WTC11 (cell line): ENCODE measurements at regions not wholly inside any gene's neighbourhood (a gene's known extent, or its start where the extent isn't known, plus 50 kb on each side); places are given as distances from the start of the nearest gene placed in this dataset.

ENCODE experiments used
- ATAC-seq: fragments of 200-7000 bp; cut with Tn5 transposase; 2 replicates; pipeline ENCODE4 v1.10.0; 2021; ENCODE audit warnings: mild to moderate bottlenecking, moderate library complexity
- CTCF ChIA-PET: fragments of 300-600 bp; sonication (Branson Sonifier 250); formaldehyde crosslinking; loops from one replicate; lab custom pipeline; 2021; ENCODE audit warnings: antibody characterized with exemption; lab: Charles Lee
- POLR2A ChIA-PET: fragments of 350-600 bp; sonication (Branson Sonifier 250); formaldehyde crosslinking; loops from one replicate; lab custom pipeline; 2021; ENCODE audit warnings: antibody characterized with exemption; lab: Charles Lee
- DNase-seq: peaks from one replicate; pipeline ENCODE4 v3.0.0; 2021; ENCODE audit warnings: low spot score
- H3K27ac Mint-ChIP-seq: 2 replicates; pipeline ENCODE4 v1.8.0; 2021; ENCODE audit warnings: mixed read lengths
- H3K27me3 Mint-ChIP-seq: 2 replicates; pipeline ENCODE4 v1.8.0; 2021; ENCODE audit warnings: low read depth, mild to moderate bottlenecking, moderate library complexity, mixed read lengths
- H3K36me3 Mint-ChIP-seq: 2 replicates; pipeline ENCODE4 v1.8.0; 2021; ENCODE audit warnings: mixed read lengths
- H3K4me1 Mint-ChIP-seq: 2 replicates; pipeline ENCODE4 v1.8.0; 2022; ENCODE audit warnings: mixed read lengths
- H3K4me3 Mint-ChIP-seq: 2 replicates; pipeline ENCODE4 v1.8.0; 2021; ENCODE audit warnings: mild to moderate bottlenecking, moderate library complexity, mixed read lengths
- H3K9me3 Mint-ChIP-seq: 2 replicates; pipeline ENCODE4 v1.8.0; 2021; ENCODE audit warnings: mixed read lengths
- CREB1 ChIP-seq: sonication (generic); formaldehyde crosslinking; IDR thresholded peaks from 2 replicates; pipeline ENCODE4 v1.8.0; 2023; ENCODE audit warnings: mild to moderate bottlenecking, missing genetic modification reagents
- E2F5 ChIP-seq: sonication (generic); formaldehyde crosslinking; IDR thresholded peaks from 2 replicates; pipeline ENCODE4 v1.8.1; 2022; ENCODE audit warnings: mild to moderate bottlenecking, moderate library complexity, missing genetic modification reagents
- EMX1 ChIP-seq: fragments of 250-450 bp; sonication (Bioruptor Pico); IDR thresholded peaks from 2 replicates; pipeline ENCODE4 v1.8.0; 2021; ENCODE audit warnings: mild to moderate bottlenecking
- FOXK1 ChIP-seq: sonication (generic); formaldehyde crosslinking; IDR thresholded peaks from 2 replicates; pipeline ENCODE4 v1.8.0; 2022; ENCODE audit warnings: mild to moderate bottlenecking, moderate library complexity, missing genetic modification reagents
- FOXP4 ChIP-seq: sonication (generic); formaldehyde crosslinking; IDR thresholded peaks from 2 replicates; pipeline ENCODE4 v1.8.0; 2022; ENCODE audit warnings: mild to moderate bottlenecking, missing genetic modification reagents
- MAX ChIP-seq: sonication (generic); formaldehyde crosslinking; IDR thresholded peaks from 2 replicates; pipeline ENCODE4 v1.8.0; 2022; ENCODE audit warnings: mild to moderate bottlenecking, missing genetic modification reagents
- NFATC4 ChIP-seq: fragments of 250-450 bp; sonication (Bioruptor Pico); IDR thresholded peaks from 2 replicates; pipeline ENCODE4 v1.9.0; 2021; ENCODE audit warnings: mild to moderate bottlenecking
- NFE2L1 ChIP-seq: sonication (generic); formaldehyde crosslinking; IDR thresholded peaks from 2 replicates; pipeline ENCODE4 v1.8.1; 2023; ENCODE audit warnings: missing genetic modification reagents
- NFYB ChIP-seq: sonication (generic); formaldehyde crosslinking; conservative IDR thresholded peaks from 2 replicates; pipeline ENCODE4 v1.8.0; 2022; ENCODE audit warnings: low read depth, missing genetic modification reagents
- NR1H2 ChIP-seq: sonication (generic); formaldehyde crosslinking; IDR thresholded peaks from 2 replicates; pipeline ENCODE4 v1.9.0; 2021; ENCODE audit warnings: mild to moderate bottlenecking, moderate library complexity, missing genetic modification reagents
- NR3C1 ChIP-seq: sonication (generic); formaldehyde crosslinking; conservative IDR thresholded peaks from 2 replicates; pipeline ENCODE4 v1.8.1; 2023; ENCODE audit warnings: low read depth, mild to moderate bottlenecking, missing genetic modification reagents
- SMAD3 ChIP-seq: sonication (generic); formaldehyde crosslinking; IDR thresholded peaks from 2 replicates; pipeline ENCODE4 v1.8.0; 2022; ENCODE audit warnings: missing genetic modification reagents, mild to moderate bottlenecking, borderline replicate concordance
- SP1 ChIP-seq: sonication (generic); formaldehyde crosslinking; conservative IDR thresholded peaks from 2 replicates; pipeline ENCODE4 v1.8.1; 2022; ENCODE audit warnings: missing genetic modification reagents
- TEAD4 ChIP-seq: sonication (generic); formaldehyde crosslinking; IDR thresholded peaks from 2 replicates; pipeline ENCODE4 v1.8.0; 2022; ENCODE audit warnings: mild to moderate bottlenecking, missing genetic modification reagents
- TP53 ChIP-seq: sonication (generic); formaldehyde crosslinking; IDR thresholded peaks from 2 replicates; pipeline ENCODE4 v1.8.1; 2023; ENCODE audit warnings: mild to moderate bottlenecking, missing genetic modification reagents
- ZNF281 ChIP-seq: sonication (generic); formaldehyde crosslinking; IDR thresholded peaks from 2 replicates; pipeline ENCODE4 v1.8.0; 2023; ENCODE audit warnings: mild to moderate bottlenecking, missing genetic modification reagents
- ZNF423 ChIP-seq: fragments of 250-450 bp; sonication (Bioruptor Pico); IDR thresholded peaks from 2 replicates; pipeline ENCODE4 v2.1.2; 2022; ENCODE audit warnings: mild to moderate bottlenecking, moderate library complexity
- TF ChIP-seq, protein P1 (sequence below): sonication (generic); formaldehyde crosslinking; IDR thresholded peaks from 2 replicates; pipeline ENCODE4 v1.8.1; 2023; ENCODE audit warnings: mild to moderate bottlenecking, moderate library complexity, missing genetic modification reagents
- TF ChIP-seq, protein P2 (sequence below): fragments of 250-450 bp; sonication (Bioruptor Pico); IDR thresholded peaks from 2 replicates; pipeline ENCODE4 v1.9.0; 2021; ENCODE audit warnings: mild to moderate bottlenecking, borderline replicate concordance
- TF ChIP-seq, protein P3 (sequence below): sonication (generic); formaldehyde crosslinking; IDR thresholded peaks from 2 replicates; pipeline ENCODE4 v1.8.0; 2022; ENCODE audit warnings: missing genetic modification reagents

DNA sequence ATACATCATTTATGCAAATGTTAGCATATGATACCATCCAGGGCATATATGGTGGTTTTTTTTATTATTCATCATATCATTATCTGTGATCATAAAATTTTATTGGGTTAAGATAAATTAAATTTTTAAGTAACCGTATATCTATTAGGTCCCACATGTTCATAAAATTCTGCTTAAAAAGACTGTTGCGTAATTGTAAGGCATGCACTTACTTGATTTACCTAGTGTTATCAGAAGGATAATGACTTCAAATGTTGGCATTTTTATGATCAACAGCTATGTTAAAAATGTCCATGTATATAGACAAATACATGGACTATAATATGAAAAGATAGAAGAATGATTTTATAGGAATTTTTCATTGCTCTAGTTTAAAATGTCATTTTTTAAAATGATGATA is 1625.5 kb upstream of the CELF4 start:
- POLR2A ChIA-PET, result no interaction called here
- no peaks in the 10 kb centered on the region for H3K27me3 Mint-ChIP-seq
- peaks cover 21% of the 10 kb centered on the region for H3K4me1 Mint-ChIP-seq
- no peaks in the 10 kb centered on the region for H3K9me3 Mint-ChIP-seq
- TF ChIP-seq FOXK1 (CRISPR knock-in tag), result no peak
- TF ChIP-seq E2F5 (CRISPR knock-in tag), result no peak
- TF ChIP-seq, protein P1, sequence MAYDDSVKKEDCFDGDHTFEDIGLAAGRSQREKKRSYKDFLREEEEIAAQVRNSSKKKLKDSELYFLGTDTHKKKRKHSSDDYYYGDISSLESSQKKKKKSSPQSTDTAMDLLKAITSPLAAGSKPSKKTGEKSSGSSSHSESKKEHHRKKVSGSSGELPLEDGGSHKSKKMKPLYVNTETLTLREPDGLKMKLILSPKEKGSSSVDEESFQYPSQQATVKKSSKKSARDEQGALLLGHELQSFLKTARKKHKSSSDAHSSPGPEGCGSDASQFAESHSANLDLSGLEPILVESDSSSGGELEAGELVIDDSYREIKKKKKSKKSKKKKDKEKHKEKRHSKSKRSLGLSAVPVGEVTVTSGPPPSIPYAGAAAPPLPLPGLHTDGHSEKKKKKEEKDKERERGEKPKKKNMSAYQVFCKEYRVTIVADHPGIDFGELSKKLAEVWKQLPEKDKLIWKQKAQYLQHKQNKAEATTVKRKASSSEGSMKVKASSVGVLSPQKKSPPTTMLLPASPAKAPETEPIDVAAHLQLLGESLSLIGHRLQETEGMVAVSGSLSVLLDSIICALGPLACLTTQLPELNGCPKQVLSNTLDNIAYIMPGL (CRISPR knock-in tag), result no peak
- TF ChIP-seq NFE2L1 (CRISPR knock-in tag), result no peak
- TF ChIP-seq ZNF281 (CRISPR knock-in tag), result no peak
- TF ChIP-seq NR1H2 (CRISPR knock-in tag), result no peak
- no peak for TF ChIP-seq CREB1 (CRISPR knock-in tag)
- TF ChIP-seq, protein P2, sequence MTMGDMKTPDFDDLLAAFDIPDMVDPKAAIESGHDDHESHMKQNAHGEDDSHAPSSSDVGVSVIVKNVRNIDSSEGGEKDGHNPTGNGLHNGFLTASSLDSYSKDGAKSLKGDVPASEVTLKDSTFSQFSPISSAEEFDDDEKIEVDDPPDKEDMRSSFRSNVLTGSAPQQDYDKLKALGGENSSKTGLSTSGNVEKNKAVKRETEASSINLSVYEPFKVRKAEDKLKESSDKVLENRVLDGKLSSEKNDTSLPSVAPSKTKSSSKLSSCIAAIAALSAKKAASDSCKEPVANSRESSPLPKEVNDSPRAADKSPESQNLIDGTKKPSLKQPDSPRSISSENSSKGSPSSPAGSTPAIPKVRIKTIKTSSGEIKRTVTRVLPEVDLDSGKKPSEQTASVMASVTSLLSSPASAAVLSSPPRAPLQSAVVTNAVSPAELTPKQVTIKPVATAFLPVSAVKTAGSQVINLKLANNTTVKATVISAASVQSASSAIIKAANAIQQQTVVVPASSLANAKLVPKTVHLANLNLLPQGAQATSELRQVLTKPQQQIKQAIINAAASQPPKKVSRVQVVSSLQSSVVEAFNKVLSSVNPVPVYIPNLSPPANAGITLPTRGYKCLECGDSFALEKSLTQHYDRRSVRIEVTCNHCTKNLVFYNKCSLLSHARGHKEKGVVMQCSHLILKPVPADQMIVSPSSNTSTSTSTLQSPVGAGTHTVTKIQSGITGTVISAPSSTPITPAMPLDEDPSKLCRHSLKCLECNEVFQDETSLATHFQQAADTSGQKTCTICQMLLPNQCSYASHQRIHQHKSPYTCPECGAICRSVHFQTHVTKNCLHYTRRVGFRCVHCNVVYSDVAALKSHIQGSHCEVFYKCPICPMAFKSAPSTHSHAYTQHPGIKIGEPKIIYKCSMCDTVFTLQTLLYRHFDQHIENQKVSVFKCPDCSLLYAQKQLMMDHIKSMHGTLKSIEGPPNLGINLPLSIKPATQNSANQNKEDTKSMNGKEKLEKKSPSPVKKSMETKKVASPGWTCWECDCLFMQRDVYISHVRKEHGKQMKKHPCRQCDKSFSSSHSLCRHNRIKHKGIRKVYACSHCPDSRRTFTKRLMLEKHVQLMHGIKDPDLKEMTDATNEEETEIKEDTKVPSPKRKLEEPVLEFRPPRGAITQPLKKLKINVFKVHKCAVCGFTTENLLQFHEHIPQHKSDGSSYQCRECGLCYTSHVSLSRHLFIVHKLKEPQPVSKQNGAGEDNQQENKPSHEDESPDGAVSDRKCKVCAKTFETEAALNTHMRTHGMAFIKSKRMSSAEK, result no peak
- no peak for TF ChIP-seq EMX1 (CRISPR knock-in tag)
- no peak for TF ChIP-seq SMAD3
- TF ChIP-seq MAX, result no peak
- no peak for TF ChIP-seq NFATC4
- no peak for TF ChIP-seq ZNF423 (CRISPR knock-in tag)
- TF ChIP-seq NR3C1 (CRISPR knock-in tag), result no peak
- TF ChIP-seq NFYB (CRISPR knock-in tag), result no peak
- no peak for TF ChIP-seq FOXP4 (CRISPR knock-in tag)
- no peak for TF ChIP-seq TP53 (CRISPR knock-in tag)
- TF ChIP-seq, protein P3, sequence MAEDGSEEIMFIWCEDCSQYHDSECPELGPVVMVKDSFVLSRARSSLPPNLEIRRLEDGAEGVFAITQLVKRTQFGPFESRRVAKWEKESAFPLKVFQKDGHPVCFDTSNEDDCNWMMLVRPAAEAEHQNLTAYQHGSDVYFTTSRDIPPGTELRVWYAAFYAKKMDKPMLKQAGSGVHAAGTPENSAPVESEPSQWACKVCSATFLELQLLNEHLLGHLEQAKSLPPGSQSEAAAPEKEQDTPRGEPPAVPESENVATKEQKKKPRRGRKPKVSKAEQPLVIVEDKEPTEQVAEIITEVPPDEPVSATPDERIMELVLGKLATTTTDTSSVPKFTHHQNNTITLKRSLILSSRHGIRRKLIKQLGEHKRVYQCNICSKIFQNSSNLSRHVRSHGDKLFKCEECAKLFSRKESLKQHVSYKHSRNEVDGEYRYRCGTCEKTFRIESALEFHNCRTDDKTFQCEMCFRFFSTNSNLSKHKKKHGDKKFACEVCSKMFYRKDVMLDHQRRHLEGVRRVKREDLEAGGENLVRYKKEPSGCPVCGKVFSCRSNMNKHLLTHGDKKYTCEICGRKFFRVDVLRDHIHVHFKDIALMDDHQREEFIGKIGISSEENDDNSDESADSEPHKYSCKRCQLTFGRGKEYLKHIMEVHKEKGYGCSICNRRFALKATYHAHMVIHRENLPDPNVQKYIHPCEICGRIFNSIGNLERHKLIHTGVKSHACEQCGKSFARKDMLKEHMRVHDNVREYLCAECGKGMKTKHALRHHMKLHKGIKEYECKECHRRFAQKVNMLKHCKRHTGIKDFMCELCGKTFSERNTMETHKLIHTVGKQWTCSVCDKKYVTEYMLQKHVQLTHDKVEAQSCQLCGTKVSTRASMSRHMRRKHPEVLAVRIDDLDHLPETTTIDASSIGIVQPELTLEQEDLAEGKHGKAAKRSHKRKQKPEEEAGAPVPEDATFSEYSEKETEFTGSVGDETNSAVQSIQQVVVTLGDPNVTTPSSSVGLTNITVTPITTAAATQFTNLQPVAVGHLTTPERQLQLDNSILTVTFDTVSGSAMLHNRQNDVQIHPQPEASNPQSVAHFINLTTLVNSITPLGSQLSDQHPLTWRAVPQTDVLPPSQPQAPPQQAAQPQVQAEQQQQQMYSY (CRISPR knock-in tag), result no peak
- TF ChIP-seq SP1 (CRISPR knock-in tag), result no peak
- no peak for TF ChIP-seq TEAD4
- DNase-seq (no peak), ATAC-seq (no peak)
- no peak overlapping the region for H3K4me3 Mint-ChIP-seq
- H3K27ac Mint-ChIP-seq, result no peak overlapping the region
- CTCF ChIA-PET, result no interaction called here
- no peaks in the 10 kb centered on the region for H3K36me3 Mint-ChIP-seq
